ENCODE measurements at regions not wholly inside any gene's neighbourhood (a gene's known extent, or its start where the extent isn't known, plus 50 kb on each side); places are given as distances from the start of the nearest gene placed in this dataset.

- no peak for TF ChIP-seq POLR2A (IDR thresholded peaks at IDR 0.05; ENCODE audit: low read depth, low read length)
- no peak for TF ChIP-seq POLR2AphosphoS5 (IDR thresholded peaks at IDR 0.05; ENCODE audit: low read depth, low read length)
- no peak for TF ChIP-seq TAF1 (IDR thresholded peaks at IDR 0.05; ENCODE audit: borderline replicate concordance, low read depth, low read length)
These were observed 84.3 kb upstream of the SLC1A3 start for GRCh38 chr5:36521838-36522745.

Measured in GM12892 (cell line).